ENCODE measurements at regions not wholly inside any gene's neighbourhood (a gene's known extent, or its start where the extent isn't known, plus 50 kb on each side); places are given as distances from the start of the nearest gene placed in this dataset.
"Not testable (repeated sequence)": the region's sequence is repeated elsewhere in the genome, so short reads cannot be mapped to it uniquely, and the experiment has no call there.

- POLR2A ChIA-PET: no interaction called here
- Mint-ChIP-seq H3K27me3 (no peaks in the 10 kb centered on the region), H3K27ac (no peak overlapping the region), H3K36me3 (ENCODE audit: low read depth) (no peaks in the 10 kb centered on the region), H3K4me3 (no peak overlapping the region), H3K4me1 (no peaks in the 10 kb centered on the region), H3K9me3 (ENCODE audit: low read depth) (peaks cover 12% of the 10 kb centered on the region)
- intact Hi-C loops (cut with DNase I, micrococcal nuclease): no loop called here
- DNase-seq (no peak), ATAC-seq (no peak)
- CTCF ChIA-PET: interaction anchor here (0.7 kb wide), 1 partner anchor 160 kb away, joined by 3 read pairs; no protein-coding TSS in a partner anchor
Measured at GRCh38 chr14:41280745-41281144, 325.9 kb upstream of the LRFN5 start.

- Mint-ChIP-seq H3K4me3 (no peak overlapping the region), H3K4me1 (no peaks in the 10 kb centered on the region), H3K27me3 (no peaks in the 10 kb centered on the region), H3K36me3 (ENCODE audit: low read depth) (no peaks in the 10 kb centered on the region), H3K9me3 (ENCODE audit: low read depth) (peaks cover 10% of the 10 kb centered on the region), H3K27ac (no peak overlapping the region)
- POLR2A ChIA-PET: no interaction called here
- ATAC-seq: no peak
- CTCF ChIA-PET: no interaction called here
- DNase-seq: no peak
- intact Hi-C loops (cut with DNase I, micrococcal nuclease): no loop called here
Measured at GRCh38 chr14:41277450-41277849, 329.2 kb upstream of the LRFN5 start.

- POLR2A ChIA-PET: no interaction called here
- H3K4me1 Mint-ChIP-seq: no peaks in the 10 kb centered on the region
- no peak for ATAC-seq
- peaks cover 1% of the 10 kb centered on the region for H3K9me3 Mint-ChIP-seq (ENCODE audit: low read depth)
- no peak for DNase-seq
- CTCF ChIA-PET: no interaction called here
- H3K4me3 Mint-ChIP-seq: no peak overlapping the region
- intact Hi-C loops (cut with DNase I, micrococcal nuclease): no loop called here
- H3K27ac Mint-ChIP-seq: no peak overlapping the region
- H3K27me3 Mint-ChIP-seq: no peaks in the 10 kb centered on the region
- no peaks in the 10 kb centered on the region for H3K36me3 Mint-ChIP-seq (ENCODE audit: low read depth)
Measured at GRCh38 chr14:41257476-41257875, 349.2 kb upstream of the LRFN5 start.

- POLR2A ChIA-PET: no interaction called here
- CTCF ChIA-PET: no interaction called here
- Mint-ChIP-seq H3K4me3 (no peak overlapping the region), H3K36me3 (ENCODE audit: low read depth) (no peaks in the 10 kb centered on the region), H3K4me1 (no peaks in the 10 kb centered on the region), H3K27me3 (no peaks in the 10 kb centered on the region), H3K9me3 (ENCODE audit: low read depth) (peaks cover 8% of the 10 kb centered on the region), H3K27ac (no peak overlapping the region)
- intact Hi-C loops (cut with DNase I, micrococcal nuclease): no loop called here
- ATAC-seq: no peak
- DNase-seq: no peak
Measured at GRCh38 chr14:41235466-41235865, 371.2 kb upstream of the LRFN5 start.

GRCh38 chr14:41230683-41231082 is 376.0 kb upstream of the LRFN5 start:
- intact Hi-C loops (cut with DNase I, micrococcal nuclease): no loop called here
- ChIA-PET POLR2A (no interaction called here), CTCF (no interaction called here)
- ATAC-seq (no peak), DNase-seq (no peak)
- Mint-ChIP-seq H3K27me3 (no peaks in the 10 kb centered on the region), H3K9me3 (ENCODE audit: low read depth) (peaks cover 9% of the 10 kb centered on the region), H3K4me3 (no peak overlapping the region), H3K27ac (no peak overlapping the region), H3K4me1 (no peaks in the 10 kb centered on the region), H3K36me3 (ENCODE audit: low read depth) (no peaks in the 10 kb centered on the region)

- H3K36me3 Mint-ChIP-seq (ENCODE audit: low read depth): no peaks in the 10 kb centered on the region
- H3K4me1 Mint-ChIP-seq: no peaks in the 10 kb centered on the region
- intact Hi-C loops (cut with DNase I, micrococcal nuclease): no loop called here
- no peaks in the 10 kb centered on the region for H3K27me3 Mint-ChIP-seq
- ChIA-PET POLR2A (no interaction called here), CTCF (no interaction called here)
- no peak for ATAC-seq
- H3K4me3 Mint-ChIP-seq: no peak overlapping the region
- H3K9me3 Mint-ChIP-seq (ENCODE audit: low read depth): peaks cover 9% of the 10 kb centered on the region
- DNase-seq: no peak
- H3K27ac Mint-ChIP-seq: no peak overlapping the region
Measured at GRCh38 chr14:41229824-41230223, 376.9 kb upstream of the LRFN5 start.

GRCh38 chr14:41225433-41225832 is 381.2 kb upstream of the LRFN5 start:
- H3K9me3 Mint-ChIP-seq (ENCODE audit: low read depth): peaks cover 3% of the 10 kb centered on the region
- intact Hi-C loops (cut with DNase I, micrococcal nuclease): no loop called here
- no peaks in the 10 kb centered on the region for H3K4me1 Mint-ChIP-seq
- no peak for DNase-seq
- ATAC-seq: no peak
- H3K4me3 Mint-ChIP-seq: no peak overlapping the region
- H3K36me3 Mint-ChIP-seq (ENCODE audit: low read depth): no peaks in the 10 kb centered on the region
- ChIA-PET POLR2A (no interaction called here), CTCF (no interaction called here)
- H3K27me3 Mint-ChIP-seq: no peaks in the 10 kb centered on the region
- no peak overlapping the region for H3K27ac Mint-ChIP-seq

DNA sequence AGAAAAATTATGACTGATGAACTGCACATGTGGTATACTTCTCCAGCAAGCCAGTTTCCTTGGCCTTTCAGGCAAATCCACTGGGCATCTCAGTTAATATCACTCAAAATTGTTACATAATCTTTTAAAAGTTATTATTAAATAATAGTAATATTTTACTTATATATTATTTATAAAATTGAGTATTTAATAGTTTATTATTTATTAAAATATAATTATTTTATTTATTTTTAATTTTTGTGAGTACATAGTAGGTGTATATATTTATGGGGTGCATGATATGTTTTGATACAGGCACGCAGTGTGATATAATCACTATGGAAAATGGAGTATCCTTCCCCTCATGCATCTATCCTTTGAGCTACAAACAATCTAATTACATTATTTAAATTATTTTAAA is 384.1 kb upstream of the LRFN5 start:
- H3K9me3 Mint-ChIP-seq (ENCODE audit: low read depth): no peaks in the 10 kb centered on the region
- intact Hi-C loops (cut with DNase I, micrococcal nuclease): no loop called here
- no peaks in the 10 kb centered on the region for H3K36me3 Mint-ChIP-seq (ENCODE audit: low read depth)
- no peaks in the 10 kb centered on the region for H3K27me3 Mint-ChIP-seq
- CTCF ChIA-PET: no interaction called here
- H3K4me1 Mint-ChIP-seq: no peaks in the 10 kb centered on the region
- ATAC-seq: no peak
- no peak overlapping the region for H3K4me3 Mint-ChIP-seq
- DNase-seq: no peak
- H3K27ac Mint-ChIP-seq: no peak overlapping the region
- POLR2A ChIA-PET: no interaction called here

DNA sequence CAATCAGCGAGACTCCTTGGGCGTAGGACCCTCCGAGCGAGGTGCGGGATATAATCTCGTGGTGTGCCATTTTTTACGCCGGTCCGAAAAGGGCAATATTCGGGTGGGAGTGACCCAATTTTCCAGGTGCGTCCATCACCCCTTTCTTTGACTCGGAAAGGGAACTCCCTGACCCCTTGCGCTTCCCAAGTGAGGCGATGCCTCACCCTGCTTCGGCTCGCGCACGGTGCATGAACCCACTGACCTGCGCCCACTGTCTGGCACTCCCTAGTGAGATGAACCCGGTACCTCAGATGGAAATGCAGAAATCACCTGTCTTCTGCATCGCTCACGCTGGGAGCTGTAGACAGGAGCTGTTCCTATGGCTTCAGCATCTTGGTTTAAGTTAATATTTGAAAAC is 391.7 kb upstream of the LRFN5 start:
- H3K36me3 Mint-ChIP-seq (ENCODE audit: low read depth); H3K4me1 Mint-ChIP-seq; H3K9me3 Mint-ChIP-seq (ENCODE audit: low read depth); intact Hi-C loops (cut with DNase I, micrococcal nuclease); H3K27me3 Mint-ChIP-seq; H3K27ac Mint-ChIP-seq; H3K4me3 Mint-ChIP-seq; ATAC-seq; CTCF ChIA-PET; POLR2A ChIA-PET; DNase-seq: not testable (repeated sequence)

DNA sequence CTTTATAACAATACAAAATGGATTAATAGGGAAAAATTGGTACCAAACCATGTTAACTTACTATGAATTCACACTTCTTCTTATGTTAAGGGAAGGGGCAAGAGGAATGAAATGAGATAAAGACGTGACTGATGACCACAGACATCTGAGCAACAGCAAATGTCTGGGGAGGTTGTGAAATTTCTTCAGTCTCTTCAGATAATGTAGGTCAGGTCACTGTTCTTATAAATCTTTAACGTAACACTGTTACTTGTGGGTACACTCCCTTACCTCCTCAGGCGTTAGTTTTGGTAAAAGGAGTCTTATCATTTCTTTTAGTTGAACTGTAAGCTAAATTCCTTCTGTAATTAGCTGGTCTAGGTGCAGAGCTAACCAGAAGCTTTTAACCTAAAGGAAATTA is 405.0 kb upstream of the LRFN5 start:
- no peaks in the 10 kb centered on the region for H3K27me3 Mint-ChIP-seq
- ATAC-seq (no peak), DNase-seq (no peak)
- POLR2A ChIA-PET: no interaction called here
- H3K9me3 Mint-ChIP-seq (ENCODE audit: low read depth): peaks cover 6% of the 10 kb centered on the region
- H3K36me3 Mint-ChIP-seq (ENCODE audit: low read depth): no peaks in the 10 kb centered on the region
- no peaks in the 10 kb centered on the region for H3K4me1 Mint-ChIP-seq
- H3K27ac Mint-ChIP-seq: no peak overlapping the region
- intact Hi-C loops (cut with DNase I, micrococcal nuclease): no loop called here
- H3K4me3 Mint-ChIP-seq: no peak overlapping the region
- CTCF ChIA-PET: no interaction called here

GRCh38 chr14:41187868-41188267 is 418.8 kb upstream of the LRFN5 start:
- POLR2A ChIA-PET: no interaction called here
- intact Hi-C loops (cut with DNase I, micrococcal nuclease): no loop called here
- CTCF ChIA-PET: no interaction called here
- Mint-ChIP-seq H3K36me3 (ENCODE audit: low read depth) (no peaks in the 10 kb centered on the region), H3K27ac (no peak overlapping the region), H3K4me1 (no peaks in the 10 kb centered on the region), H3K9me3 (ENCODE audit: low read depth) (peaks cover 11% of the 10 kb centered on the region), H3K4me3 (no peak overlapping the region), H3K27me3 (no peaks in the 10 kb centered on the region)
- ATAC-seq (no peak), DNase-seq (no peak)

DNA sequence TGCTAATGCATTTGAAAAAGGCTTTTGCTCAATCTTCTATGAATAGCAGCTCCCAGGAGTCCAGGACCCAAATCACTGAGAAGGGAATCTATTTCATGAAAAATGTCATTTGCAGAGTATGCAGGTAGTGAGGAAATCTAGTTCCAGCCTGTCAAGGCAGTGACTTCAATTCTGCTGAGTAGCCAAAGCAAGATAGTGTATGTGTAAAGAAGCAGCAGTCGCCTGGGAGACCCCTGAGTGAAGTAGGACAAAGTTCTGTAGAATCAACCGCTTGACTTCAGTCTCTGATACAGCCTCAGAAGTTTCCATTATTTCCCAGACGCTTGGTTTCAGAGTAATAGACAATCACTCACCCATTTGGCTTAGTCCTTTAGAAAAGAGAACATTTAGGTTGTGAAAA is 435.6 kb upstream of the LRFN5 start:
- Mint-ChIP-seq H3K4me3 (no peak overlapping the region), H3K4me1 (no peaks in the 10 kb centered on the region), H3K27me3 (no peaks in the 10 kb centered on the region), H3K36me3 (ENCODE audit: low read depth) (no peaks in the 10 kb centered on the region), H3K9me3 (ENCODE audit: low read depth) (peaks cover 9% of the 10 kb centered on the region), H3K27ac (no peak overlapping the region)
- POLR2A ChIA-PET: no interaction called here
- ATAC-seq (no peak), DNase-seq (no peak)
- CTCF ChIA-PET: no interaction called here
- intact Hi-C loops (cut with DNase I, micrococcal nuclease): no loop called here

GRCh38 chr14:41167040-41167439 is 439.6 kb upstream of the LRFN5 start:
- CTCF ChIA-PET: no interaction called here
- no peak overlapping the region for H3K4me3 Mint-ChIP-seq
- intact Hi-C loops (cut with DNase I, micrococcal nuclease): no loop called here
- H3K4me1 Mint-ChIP-seq: no peaks in the 10 kb centered on the region
- no peak overlapping the region for H3K27ac Mint-ChIP-seq
- H3K36me3 Mint-ChIP-seq (ENCODE audit: low read depth): no peaks in the 10 kb centered on the region
- H3K27me3 Mint-ChIP-seq: no peaks in the 10 kb centered on the region
- H3K9me3 Mint-ChIP-seq (ENCODE audit: low read depth): peaks cover 7% of the 10 kb centered on the region
- POLR2A ChIA-PET: no interaction called here
- ATAC-seq (no peak), DNase-seq (no peak)
